ENCODE measurements at regions not wholly inside any gene's neighbourhood (a gene's known extent, or its start where the extent isn't known, plus 50 kb on each side); places are given as distances from the start of the nearest gene placed in this dataset.

GRCh38 chr6:140976806-140977205 is 1155.9 kb upstream of the GJE1 start:
- TF ChIP-seq CTCF (conservative IDR thresholded peaks at IDR 0.05) (no peak), EZH2 (IDR thresholded peaks at IDR 0.05; ENCODE audit: low read depth) (no peak)

Data from PC-9 (cell line).